ENCODE measurements at regions not wholly inside any gene's neighbourhood (a gene's known extent, or its start where the extent isn't known, plus 50 kb on each side); places are given as distances from the start of the nearest gene placed in this dataset.

GRCh38 chr4:79073471-79073870 lies 134.2 kb upstream of the PAQR3 start:
- TF ChIP-seq CTCF (IDR thresholded peaks at IDR 0.05; ENCODE audit: borderline replicate concordance, extremely low read depth, low read length, poor library complexity, severe bottlenecking): no peak
- no peak for TF ChIP-seq EZH2 (IDR thresholded peaks at IDR 0.05; ENCODE audit: borderline replicate concordance, low read depth, low read length, severe bottlenecking)

Data from DND-41 (cell line).